ENCODE measurements at regions not wholly inside any gene's neighbourhood (a gene's known extent, or its start where the extent isn't known, plus 50 kb on each side); places are given as distances from the start of the nearest gene placed in this dataset.

DNA sequence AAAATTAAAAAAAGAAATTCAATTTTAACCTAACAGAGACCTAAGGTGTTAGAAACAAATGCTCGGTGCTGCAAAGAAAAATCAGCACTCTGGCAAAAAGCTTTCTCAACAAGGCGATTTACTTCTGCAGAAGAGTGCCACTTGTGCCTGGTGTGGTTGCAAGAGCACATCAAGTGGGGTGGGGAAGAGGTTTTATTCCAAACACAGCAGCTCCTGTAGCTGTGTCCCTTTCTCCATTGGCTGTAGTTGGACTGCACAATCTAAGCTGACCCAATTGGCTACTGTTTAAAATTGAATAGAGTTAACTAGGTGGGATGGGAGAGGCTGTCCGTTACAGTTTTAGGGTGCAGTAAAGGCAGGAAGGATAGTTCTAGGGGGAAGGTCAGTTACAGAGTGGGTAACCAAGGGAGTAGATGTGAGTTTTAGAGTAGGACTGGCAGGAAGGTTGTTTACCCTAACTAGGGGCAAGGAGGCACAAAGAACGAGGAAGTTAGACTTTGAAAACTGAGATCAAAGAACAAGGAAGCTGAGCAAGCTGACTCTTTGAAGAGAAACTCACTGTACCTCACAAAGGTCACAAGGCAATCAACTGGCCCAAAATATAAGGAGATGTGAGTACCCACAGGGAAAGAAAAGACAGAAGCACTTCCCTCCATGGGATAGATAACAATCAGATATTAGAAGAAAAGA lies 145.7 kb downstream of the LIG4 start:
- TF ChIP-seq, protein P1, sequence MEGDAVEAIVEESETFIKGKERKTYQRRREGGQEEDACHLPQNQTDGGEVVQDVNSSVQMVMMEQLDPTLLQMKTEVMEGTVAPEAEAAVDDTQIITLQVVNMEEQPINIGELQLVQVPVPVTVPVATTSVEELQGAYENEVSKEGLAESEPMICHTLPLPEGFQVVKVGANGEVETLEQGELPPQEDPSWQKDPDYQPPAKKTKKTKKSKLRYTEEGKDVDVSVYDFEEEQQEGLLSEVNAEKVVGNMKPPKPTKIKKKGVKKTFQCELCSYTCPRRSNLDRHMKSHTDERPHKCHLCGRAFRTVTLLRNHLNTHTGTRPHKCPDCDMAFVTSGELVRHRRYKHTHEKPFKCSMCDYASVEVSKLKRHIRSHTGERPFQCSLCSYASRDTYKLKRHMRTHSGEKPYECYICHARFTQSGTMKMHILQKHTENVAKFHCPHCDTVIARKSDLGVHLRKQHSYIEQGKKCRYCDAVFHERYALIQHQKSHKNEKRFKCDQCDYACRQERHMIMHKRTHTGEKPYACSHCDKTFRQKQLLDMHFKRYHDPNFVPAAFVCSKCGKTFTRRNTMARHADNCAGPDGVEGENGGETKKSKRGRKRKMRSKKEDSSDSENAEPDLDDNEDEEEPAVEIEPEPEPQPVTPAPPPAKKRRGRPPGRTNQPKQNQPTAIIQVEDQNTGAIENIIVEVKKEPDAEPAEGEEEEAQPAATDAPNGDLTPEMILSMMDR (conservative IDR thresholded peaks at IDR 0.05; ENCODE audit: low read length) = no peak
- no peak for TF ChIP-seq EZH2phosphoT487 (IDR thresholded peaks at IDR 0.05; ENCODE audit: borderline replicate concordance)
